IPS-15b (cell line): ENCODE measurements at regions not wholly inside any gene's neighbourhood (a gene's known extent, or its start where the extent isn't known, plus 50 kb on each side); places are given as distances from the start of the nearest gene placed in this dataset.

Source experiments
- H3K27me3 ChIP-seq: one replicate; pipeline ENCODE4 v1.6.1; 2013; ENCODE audit warnings: low read length; ENCODE audit not compliant: control insufficient read depth, insufficient read depth
- H3K36me3 ChIP-seq: one replicate; pipeline ENCODE4 v1.6.1; 2013; ENCODE audit warnings: low read length; ENCODE audit not compliant: control insufficient read depth, insufficient read depth
- H3K4me1 ChIP-seq: one replicate; pipeline ENCODE4 v1.6.1; 2013; ENCODE audit warnings: mild to moderate bottlenecking, low read length; ENCODE audit not compliant: control insufficient read depth, insufficient read depth
- H3K4me3 ChIP-seq: one replicate; pipeline ENCODE4 v1.5.1; 2013; ENCODE audit warnings: low read depth, low read length
- H3K9ac ChIP-seq: one replicate; pipeline ENCODE4 v1.6.1; 2013; ENCODE audit warnings: low read depth, mild to moderate bottlenecking, low read length
- H3K9me3 ChIP-seq: one replicate; pipeline ENCODE4 v1.6.1; 2013; ENCODE audit warnings: mild to moderate bottlenecking, low read length; ENCODE audit not compliant: control insufficient read depth, insufficient read depth

- H3K9me3 ChIP-seq, result no peaks in the 10 kb centered on the region
- H3K36me3 ChIP-seq, result no peaks in the 10 kb centered on the region
- no peak overlapping the region for H3K4me3 ChIP-seq
- H3K27me3 ChIP-seq, result no peaks in the 10 kb centered on the region
- no peaks in the 10 kb centered on the region for H3K4me1 ChIP-seq
- no peak overlapping the region for H3K9ac ChIP-seq
Measured at GRCh38 chr17:70308618-70309017, 139.3 kb downstream of the KCNJ2 start.

- H3K36me3 ChIP-seq, result no peaks in the 10 kb centered on the region
- no peaks in the 10 kb centered on the region for H3K9me3 ChIP-seq
- no peak overlapping the region for H3K4me3 ChIP-seq
- no peaks in the 10 kb centered on the region for H3K4me1 ChIP-seq
- H3K9ac ChIP-seq, result no peak overlapping the region
- H3K27me3 ChIP-seq, result no peaks in the 10 kb centered on the region
Measured at GRCh38 chr17:70310221-70310672, 140.9 kb downstream of the KCNJ2 start.

GRCh38 chr17:70313086-70313852 lies 143.9 kb downstream of the KCNJ2 start:
- Histone ChIP-seq H3K9ac (no peak overlapping the region), H3K4me3 (no peak overlapping the region), H3K4me1 (no peaks in the 10 kb centered on the region), H3K27me3 (no peaks in the 10 kb centered on the region), H3K36me3 (no peaks in the 10 kb centered on the region), H3K9me3 (no peaks in the 10 kb centered on the region)

GRCh38 chr17:70314096-70314495 lies 144.8 kb downstream of the KCNJ2 start:
- Histone ChIP-seq H3K9ac (no peak overlapping the region), H3K36me3 (no peaks in the 10 kb centered on the region), H3K4me1 (no peaks in the 10 kb centered on the region), H3K4me3 (no peak overlapping the region), H3K27me3 (no peaks in the 10 kb centered on the region), H3K9me3 (no peaks in the 10 kb centered on the region)

- Histone ChIP-seq H3K9ac (no peak overlapping the region), H3K27me3 (no peaks in the 10 kb centered on the region), H3K36me3 (no peaks in the 10 kb centered on the region), H3K4me1 (no peaks in the 10 kb centered on the region), H3K4me3 (no peak overlapping the region), H3K9me3 (no peaks in the 10 kb centered on the region)
Measured at GRCh38 chr17:70314506-70314905, 145.2 kb downstream of the KCNJ2 start.

GRCh38 chr17:70317421-70317820 lies 148.1 kb downstream of the KCNJ2 start:
- Histone ChIP-seq H3K9ac (no peak overlapping the region), H3K36me3 (no peaks in the 10 kb centered on the region), H3K9me3 (no peaks in the 10 kb centered on the region), H3K27me3 (no peaks in the 10 kb centered on the region), H3K4me3 (no peak overlapping the region), H3K4me1 (no peaks in the 10 kb centered on the region)

GRCh38 chr17:70318051-70318450 lies 148.7 kb downstream of the KCNJ2 start:
- no peaks in the 10 kb centered on the region for H3K9me3 ChIP-seq
- H3K4me1 ChIP-seq, result no peaks in the 10 kb centered on the region
- no peaks in the 10 kb centered on the region for H3K27me3 ChIP-seq
- H3K4me3 ChIP-seq, result no peak overlapping the region
- no peaks in the 10 kb centered on the region for H3K36me3 ChIP-seq
- H3K9ac ChIP-seq, result no peak overlapping the region

GRCh38 chr17:70319516-70319915 lies 150.2 kb downstream of the KCNJ2 start:
- Histone ChIP-seq H3K4me1 (no peaks in the 10 kb centered on the region), H3K9me3 (no peaks in the 10 kb centered on the region)

GRCh38 chr17:70320673-70321345 lies 151.5 kb downstream of the KCNJ2 start:
- no peaks in the 10 kb centered on the region for H3K9me3 ChIP-seq
- H3K27me3 ChIP-seq, result no peaks in the 10 kb centered on the region
- H3K4me3 ChIP-seq, result no peak overlapping the region
- no peak overlapping the region for H3K9ac ChIP-seq
- H3K36me3 ChIP-seq, result no peaks in the 10 kb centered on the region
- H3K4me1 ChIP-seq, result no peaks in the 10 kb centered on the region

More at GRCh38 chr17:70319516-70319915, 150.2 kb downstream of the KCNJ2 start:
- Histone ChIP-seq H3K27me3 (no peaks in the 10 kb centered on the region), H3K4me3 (no peak overlapping the region), H3K36me3 (no peaks in the 10 kb centered on the region), H3K9ac (no peak overlapping the region)

GRCh38 chr17:70321352-70321751 lies 152.0 kb downstream of the KCNJ2 start:
- Histone ChIP-seq H3K36me3 (no peaks in the 10 kb centered on the region), H3K9ac (no peak overlapping the region), H3K4me1 (no peaks in the 10 kb centered on the region)

GRCh38 chr17:70323269-70323668 lies 153.9 kb downstream of the KCNJ2 start:
- Histone ChIP-seq H3K9ac (no peak overlapping the region), H3K4me1 (no peaks in the 10 kb centered on the region), H3K4me3 (no peak overlapping the region), H3K9me3 (no peaks in the 10 kb centered on the region), H3K36me3 (no peaks in the 10 kb centered on the region), H3K27me3 (no peaks in the 10 kb centered on the region)

More at GRCh38 chr17:70321352-70321751, 152.0 kb downstream of the KCNJ2 start:
- H3K4me3 ChIP-seq, result no peak overlapping the region
- no peaks in the 10 kb centered on the region for H3K27me3 ChIP-seq
- H3K9me3 ChIP-seq, result no peaks in the 10 kb centered on the region

- Histone ChIP-seq H3K27me3 (no peaks in the 10 kb centered on the region), H3K9me3 (no peaks in the 10 kb centered on the region), H3K9ac (no peak overlapping the region), H3K4me3 (no peak overlapping the region), H3K4me1 (no peaks in the 10 kb centered on the region), H3K36me3 (no peaks in the 10 kb centered on the region)
Measured at GRCh38 chr17:70324031-70324430, 154.7 kb downstream of the KCNJ2 start.
